Superior temporal gyrus (tissue), 1 donor: ENCODE measurements at regions not wholly inside any gene's neighbourhood (a gene's known extent, or its start where the extent isn't known, plus 50 kb on each side); places are given as distances from the start of the nearest gene placed in this dataset.
"Not testable (repeated sequence)": the region's sequence is repeated elsewhere in the genome, so short reads cannot be mapped to it uniquely, and the experiment has no call there.

ENCODE experiments used
- DNase-seq: peaks from one replicate; pipeline ENCODE4 v3.0.0-alpha.2; 2016; ENCODE audit errors: extremely low spot score

- DNase-seq, result no peak
Observed at GRCh38 chr13:59300355-59301173, 863.2 kb downstream of the DIAPH3 start.

- DNase-seq, result peak; percentile 40
Observed at GRCh38 chr13:59301174-59301567, 862.6 kb downstream of the DIAPH3 start.

GRCh38 chr13:59303433-59303832, 860.3 kb downstream of the DIAPH3 start:
- DNase-seq, result no peak

DNA sequence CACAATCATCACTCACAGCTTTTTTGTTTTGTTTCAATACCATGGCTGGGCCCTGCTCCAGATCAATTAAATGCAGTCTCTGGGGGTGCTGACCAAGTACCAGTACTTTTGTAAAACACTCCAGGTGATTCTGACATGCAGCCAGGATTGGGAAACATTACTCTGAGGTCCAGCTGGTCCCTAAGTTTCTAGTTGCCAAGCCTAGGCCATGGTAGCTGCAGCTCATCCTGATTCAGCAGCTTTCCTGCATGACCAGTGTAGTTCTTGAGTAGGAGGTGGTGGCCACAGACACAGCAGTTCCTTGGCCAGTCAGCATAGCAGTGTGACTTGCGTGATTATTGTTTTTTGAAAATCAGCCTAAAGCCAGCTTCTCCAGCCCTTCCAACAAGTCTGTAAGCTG, 859.1 kb downstream of the DIAPH3 start:
- DNase-seq, result no peak

DNA sequence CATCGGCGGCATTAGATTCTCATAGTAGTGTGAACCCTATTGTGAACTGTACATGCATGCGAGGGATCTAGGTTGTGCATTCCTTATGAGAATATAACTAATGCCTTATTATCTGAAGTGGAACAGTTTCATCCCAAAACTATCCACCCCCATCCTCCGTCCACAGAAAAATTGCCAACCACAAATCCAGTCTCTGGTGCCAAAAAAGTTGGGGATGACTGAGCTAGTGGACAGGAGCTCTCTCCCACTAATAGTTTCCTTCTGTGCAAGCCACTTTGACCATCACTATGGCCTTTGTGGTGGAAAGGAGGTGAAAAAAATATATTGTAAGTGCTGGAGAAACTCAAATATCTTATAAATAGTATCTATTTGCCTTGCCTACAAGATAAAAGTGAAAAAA, 857.8 kb downstream of the DIAPH3 start:
- DNase-seq, result no peak

GRCh38 chr13:59312776-59313175, 851.0 kb downstream of the DIAPH3 start:
- DNase-seq, result no peak

- DNase-seq, result peak; percentile 94
Observed at GRCh38 chr13:59318320-59318930, 845.3 kb downstream of the DIAPH3 start.

GRCh38 chr13:59319276-59319675, 844.5 kb downstream of the DIAPH3 start:
- DNase-seq, result no peak

DNA sequence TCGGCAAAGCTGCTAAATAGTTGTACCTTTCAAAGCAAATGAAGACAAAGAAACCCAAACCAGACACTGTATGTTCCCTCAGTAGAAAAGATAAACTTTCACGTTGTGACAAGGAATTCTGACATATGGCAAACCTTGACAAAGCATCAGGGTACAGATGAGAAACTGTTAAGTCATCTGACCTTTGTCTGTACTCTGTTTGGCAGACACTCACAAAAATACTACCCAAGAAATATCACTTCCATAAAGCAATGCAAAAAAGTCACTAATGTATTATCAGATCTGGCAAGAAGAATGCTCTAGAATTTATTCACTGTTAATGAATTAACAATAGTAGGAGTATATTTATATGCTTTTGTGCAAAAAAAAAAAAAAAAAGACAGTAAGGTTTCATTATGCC, 843.7 kb downstream of the DIAPH3 start:
- DNase-seq, result no peak

DNA sequence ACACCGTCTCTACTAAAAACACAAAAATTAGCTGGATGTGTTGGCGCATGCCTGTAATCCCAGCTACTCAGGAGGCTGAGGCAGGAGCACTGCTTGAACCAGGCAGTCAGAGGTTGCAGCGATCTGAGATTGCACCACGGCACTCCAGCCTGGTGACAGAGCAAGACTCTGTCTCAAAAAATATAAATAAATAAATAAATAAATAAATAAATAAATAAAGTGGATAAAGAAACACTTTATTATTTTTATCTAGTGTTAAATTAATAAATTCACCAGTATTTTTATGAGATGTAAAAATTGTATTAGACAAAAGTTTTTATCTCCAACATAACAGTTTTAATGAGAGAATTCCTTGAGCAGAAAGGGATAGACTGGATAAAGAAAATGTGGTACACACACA, 839.3 kb downstream of the DIAPH3 start:
- not testable (repeated sequence) for DNase-seq

GRCh38 chr13:59326717-59327116, 837.0 kb downstream of the DIAPH3 start:
- DNase-seq, result no peak

GRCh38 chr13:59330764-59331163, 833.0 kb downstream of the DIAPH3 start:
- DNase-seq, result no peak

- DNase-seq, result no peak
Observed at GRCh38 chr13:59332966-59333365, 830.8 kb downstream of the DIAPH3 start.

DNA sequence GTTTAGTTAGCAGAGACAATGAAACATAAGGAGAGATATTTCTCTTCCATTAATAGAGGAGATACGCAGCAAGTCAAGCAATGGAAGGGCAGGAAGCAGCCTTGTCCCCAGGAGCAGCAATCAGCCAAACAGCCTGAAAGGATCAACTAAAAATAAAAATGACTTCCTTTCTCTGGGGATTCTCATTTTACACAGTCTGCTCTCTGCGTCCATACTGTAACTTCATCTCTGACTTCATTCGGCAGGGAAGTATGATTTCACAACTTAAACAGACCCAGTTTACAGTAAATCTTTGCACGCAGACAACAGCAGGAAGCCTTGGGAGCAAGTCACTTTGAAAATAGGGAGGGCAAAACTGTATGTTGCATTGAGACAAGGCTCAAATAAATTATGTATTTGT, 826.7 kb downstream of the DIAPH3 start:
- no peak for DNase-seq

DNA sequence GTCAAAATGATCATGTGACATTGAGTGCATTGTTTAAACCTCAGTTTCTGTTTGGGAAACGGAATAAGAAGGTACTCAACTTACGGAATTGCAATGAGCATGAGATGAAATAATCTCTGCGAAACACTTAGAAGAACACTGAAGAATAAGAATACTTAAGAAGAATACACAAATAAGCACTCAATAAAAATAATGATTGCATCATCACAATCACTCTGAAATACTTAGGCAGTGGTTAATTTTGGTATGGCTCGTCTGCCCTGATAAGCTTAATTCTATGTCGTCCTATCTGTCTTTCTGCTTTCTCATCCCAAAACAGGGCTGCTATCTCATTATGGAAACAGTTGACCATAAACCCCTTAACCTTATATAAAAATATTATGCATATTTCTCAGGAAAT, 823.6 kb downstream of the DIAPH3 start:
- no peak for DNase-seq

DNA sequence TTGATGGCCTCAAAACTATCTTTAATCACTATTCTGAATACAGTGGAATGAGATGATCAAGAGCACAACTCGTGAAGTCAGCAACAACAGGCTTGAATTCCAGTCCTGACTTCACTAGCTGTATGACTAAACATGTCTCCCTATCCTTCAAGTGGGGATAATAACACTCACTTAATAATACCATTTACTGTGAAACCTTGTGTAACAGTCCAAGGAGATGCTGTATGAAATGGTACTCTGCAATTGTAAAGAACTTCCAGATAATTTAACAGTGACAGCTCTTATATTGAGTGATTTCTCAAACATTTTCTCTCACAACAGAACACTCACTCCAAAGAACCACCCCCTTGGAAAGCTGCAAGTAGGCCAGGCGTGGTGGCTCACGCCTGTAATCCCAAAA, 823.1 kb downstream of the DIAPH3 start:
- no peak for DNase-seq

DNA sequence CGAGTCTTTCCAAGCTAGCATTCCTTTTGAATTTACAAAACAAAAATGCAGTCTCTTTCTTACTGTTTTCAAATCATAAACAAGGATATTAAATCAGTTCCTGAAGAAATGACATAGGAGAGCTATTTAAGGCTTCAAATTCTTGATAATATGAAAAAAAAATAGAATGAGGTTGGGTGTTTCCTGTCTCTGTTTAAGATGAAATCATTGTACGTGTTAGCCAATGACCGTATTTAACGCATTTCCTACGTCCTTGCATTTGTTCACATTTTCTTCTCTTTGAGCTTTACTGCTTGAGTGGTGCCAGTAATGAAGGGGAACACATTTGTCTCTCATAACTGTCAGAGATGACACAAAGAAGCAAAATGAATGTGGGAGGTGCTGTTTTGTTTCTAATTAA, 821.3 kb downstream of the DIAPH3 start:
- DNase-seq, result no peak

DNA sequence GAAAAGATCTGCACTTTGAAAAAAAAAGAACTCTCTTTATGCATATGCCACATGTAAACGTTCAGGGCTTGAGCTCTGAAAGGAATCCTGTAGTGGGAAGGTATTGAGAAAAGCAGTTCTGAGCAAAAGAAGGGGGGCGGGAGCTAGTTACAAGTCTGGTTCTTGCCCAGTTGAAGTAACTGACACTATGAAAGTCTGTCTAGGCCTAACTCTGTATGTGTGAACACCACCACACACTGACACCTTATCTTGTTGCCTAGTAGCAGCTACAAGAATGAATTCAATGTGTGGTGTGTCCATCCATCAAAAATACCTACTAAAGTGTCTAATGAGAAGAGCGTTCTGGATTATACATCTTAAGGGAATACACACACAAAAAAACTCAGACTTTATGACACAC, 820.6 kb downstream of the DIAPH3 start:
- DNase-seq, result no peak

DNA sequence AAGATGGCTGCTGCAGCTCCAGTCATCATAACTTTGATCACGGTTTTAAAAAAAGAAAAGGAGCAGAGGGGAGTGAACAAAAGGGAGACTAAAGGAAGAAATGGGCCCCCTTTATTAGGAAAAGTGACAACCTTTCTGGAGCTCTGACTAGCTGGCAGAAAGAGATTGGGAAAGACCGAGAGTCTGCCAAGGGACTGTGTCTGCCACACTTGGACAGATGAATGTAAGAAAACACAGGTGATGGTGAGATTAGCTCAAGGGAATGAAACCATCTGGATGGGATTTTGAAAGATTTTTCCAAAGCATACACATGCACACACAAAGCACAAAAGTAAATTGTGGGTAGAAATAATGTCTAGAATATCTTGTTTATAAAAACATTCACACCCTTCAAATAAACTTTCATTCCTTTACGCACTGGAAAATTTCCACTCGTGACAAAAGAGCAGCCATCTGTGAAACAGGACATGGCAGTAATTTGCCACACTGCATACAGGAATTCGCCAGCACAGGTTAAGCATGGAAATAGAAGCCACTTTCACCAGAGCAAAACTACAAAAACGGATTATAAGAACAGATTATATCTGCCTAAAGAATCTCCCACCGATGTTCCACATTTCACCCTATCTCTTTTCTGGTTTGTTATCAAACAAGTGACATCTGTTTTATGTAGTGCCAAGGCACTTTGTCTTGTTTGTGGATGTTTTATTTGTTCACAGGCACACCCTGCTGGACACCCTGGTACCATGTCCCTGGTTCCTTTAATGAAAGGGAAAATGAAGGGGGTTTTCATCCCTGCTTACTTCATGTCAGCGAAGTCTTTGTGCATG, 819.5 kb downstream of the DIAPH3 start:
- no peak for DNase-seq

DNA sequence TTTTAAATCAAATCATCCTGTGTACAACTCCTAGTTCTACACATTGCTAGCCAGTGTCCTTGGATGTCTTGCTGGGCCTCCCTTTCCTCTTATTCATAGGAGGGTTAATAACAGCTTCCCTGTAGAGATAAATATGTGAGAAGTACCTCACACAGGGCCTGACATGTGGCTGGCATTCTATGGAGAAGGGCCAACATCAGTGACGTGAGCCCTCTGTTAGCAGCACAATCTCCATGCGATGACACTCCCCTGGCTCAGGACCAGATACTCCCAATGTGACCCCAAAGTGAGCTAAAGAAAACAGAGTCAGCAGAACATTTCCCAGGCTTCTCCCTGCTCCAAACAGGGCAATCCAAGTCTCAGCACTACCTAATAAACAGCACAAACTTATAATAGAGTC, 818.4 kb downstream of the DIAPH3 start:
- DNase-seq, result no peak

GRCh38 chr13:59346999-59347723, 816.6 kb downstream of the DIAPH3 start:
- DNase-seq, result no peak

DNA sequence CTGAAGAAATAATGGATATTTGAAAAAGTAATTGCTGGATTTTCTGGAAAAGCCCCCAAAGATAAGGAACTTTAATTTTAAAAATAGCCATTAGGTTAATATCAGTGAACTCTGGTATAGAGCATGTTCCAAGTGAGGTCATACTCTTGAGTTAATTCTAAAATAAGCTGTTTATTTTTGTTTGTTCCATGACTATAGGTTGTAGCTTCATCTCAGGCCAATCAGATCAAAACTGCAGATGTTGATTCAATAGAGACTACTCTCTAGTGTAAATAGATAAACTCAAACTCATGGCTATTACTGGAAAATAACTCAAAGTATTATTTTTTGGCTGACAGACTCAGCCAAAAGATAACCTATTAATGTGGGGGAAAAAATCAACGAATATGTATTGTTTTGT, 815.1 kb downstream of the DIAPH3 start:
- no peak for DNase-seq
